HG03520 (cell line): ENCODE measurements at regions not wholly inside any gene's neighbourhood (a gene's known extent, or its start where the extent isn't known, plus 50 kb on each side); places are given as distances from the start of the nearest gene placed in this dataset.

Experiments used
- ATAC-seq: cut with Tn5 transposase; IDR thresholded peaks from one replicate; pipeline ENCODE4 v1.9.1; 2021; ENCODE audit warnings: mild to moderate bottlenecking, moderate library complexity; ENCODE audit not compliant: unreplicated experiment

DNA sequence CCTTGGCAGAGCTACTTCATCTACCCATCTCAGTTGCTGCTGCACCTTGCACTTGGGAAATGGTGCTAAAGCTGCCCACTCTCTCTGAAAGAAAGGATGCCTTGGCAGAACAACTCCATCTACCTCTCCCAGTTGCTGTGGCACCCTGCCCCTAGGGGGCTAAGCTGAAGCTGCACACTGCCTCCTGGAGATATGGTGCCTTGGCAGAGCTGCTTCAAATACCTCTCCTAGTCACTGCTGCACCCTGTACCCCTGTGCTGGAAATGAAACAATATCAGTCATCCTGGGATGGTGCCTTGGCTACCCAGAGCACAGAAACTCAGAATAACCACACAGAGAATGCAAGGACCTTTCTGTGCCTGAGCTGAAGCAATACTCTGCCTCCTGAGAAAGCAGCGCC, 615.8 kb downstream of the DIAPH3 start:
- ATAC-seq: no peak

DNA sequence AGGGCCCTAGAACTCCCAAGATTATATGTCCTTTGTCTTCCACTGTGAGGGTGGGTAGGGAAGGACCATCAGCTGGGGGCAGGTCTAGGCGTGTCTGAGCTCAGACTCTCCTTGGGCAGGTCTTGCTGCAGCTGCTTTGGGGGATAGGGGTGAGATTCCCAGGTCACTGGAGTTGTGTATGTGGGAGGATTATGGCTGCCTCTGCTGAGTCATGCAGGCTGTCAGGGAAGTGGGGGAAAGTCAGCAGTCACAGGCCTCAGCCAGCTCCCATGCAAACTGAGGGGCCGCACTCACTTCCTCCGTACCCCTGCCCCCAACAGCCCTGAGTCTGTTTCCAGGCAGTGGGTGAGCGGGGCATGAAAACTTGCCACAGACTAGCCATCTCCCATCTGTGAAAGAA, 600.8 kb downstream of the DIAPH3 start:
- no peak for ATAC-seq

DNA sequence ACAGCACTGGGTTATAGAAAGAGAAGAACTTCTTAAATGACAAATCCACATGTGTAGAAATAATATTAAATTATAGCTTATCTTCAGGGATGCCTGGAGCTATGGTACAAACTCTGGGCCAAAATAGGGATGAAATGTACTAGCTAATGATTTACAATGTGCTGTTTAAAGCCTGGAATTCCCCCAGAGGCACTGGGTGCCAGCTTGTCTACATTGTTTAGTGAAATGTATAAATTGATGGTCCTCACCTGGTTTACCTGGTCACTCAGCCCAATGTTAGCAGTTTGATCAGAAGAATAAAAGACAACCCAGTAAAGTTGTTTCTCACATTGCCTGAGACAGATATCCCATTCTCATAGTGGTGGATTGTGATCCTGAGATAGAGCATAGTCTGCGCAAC, 597.2 kb downstream of the DIAPH3 start:
- ATAC-seq: no peak

DNA sequence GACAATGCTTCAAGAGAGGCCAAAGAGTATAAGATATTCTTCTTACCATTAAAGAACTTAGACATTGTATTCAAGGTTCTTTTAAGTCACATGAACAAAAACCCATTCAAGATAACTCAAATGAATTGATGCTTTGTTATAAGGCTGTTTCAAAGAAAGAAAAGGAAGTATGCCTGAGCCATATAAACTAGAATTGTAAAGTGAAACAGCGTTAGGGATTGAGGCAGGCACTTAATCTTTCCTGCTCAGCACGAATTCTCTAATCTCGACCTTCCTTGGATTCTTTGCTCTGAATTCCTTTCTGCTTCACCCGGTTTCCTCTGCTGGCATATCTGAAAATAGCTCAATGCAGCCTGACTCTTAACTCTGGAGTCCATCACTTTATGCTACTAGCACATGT, 595.4 kb downstream of the DIAPH3 start:
- no peak for ATAC-seq

DNA sequence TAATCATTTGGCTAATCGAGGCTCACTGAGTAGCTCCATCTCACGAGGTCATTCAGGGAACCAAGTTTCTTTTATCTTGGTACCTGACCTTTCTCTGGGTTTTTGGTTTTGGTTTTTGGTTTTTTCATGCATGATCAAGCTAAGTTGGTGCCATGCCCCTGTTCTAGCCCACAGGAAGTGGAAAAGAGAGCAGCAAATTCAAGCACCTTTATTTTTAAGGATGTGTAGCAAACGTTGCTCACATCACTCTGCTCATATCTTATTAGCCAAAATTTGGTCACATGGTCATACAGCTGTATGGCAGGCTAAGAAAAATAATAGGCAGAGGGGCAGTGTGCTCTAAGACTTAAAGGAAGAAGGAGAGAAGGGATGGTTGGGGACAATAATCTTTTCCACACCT, 593.5 kb downstream of the DIAPH3 start:
- no peak for ATAC-seq

DNA sequence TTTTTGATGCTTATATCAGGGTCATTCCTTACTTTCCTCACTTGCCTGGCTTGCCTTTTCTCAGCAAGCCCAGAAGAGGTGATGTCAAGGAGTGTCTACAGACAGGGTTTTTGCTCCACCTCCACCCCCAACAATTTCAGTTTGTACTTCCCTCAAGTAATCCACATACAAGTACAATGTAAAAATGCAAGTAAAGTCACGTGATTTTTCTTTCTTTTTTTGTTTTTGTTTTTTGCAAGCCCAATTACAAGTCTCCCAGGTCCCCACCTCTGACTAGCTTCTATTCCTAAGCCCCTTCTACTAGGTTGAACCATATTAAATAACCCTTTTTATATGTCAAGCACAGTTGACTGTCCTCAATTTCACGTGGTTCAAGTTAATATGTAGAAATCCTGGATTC, 579.6 kb downstream of the DIAPH3 start:
- ATAC-seq: no peak

DNA sequence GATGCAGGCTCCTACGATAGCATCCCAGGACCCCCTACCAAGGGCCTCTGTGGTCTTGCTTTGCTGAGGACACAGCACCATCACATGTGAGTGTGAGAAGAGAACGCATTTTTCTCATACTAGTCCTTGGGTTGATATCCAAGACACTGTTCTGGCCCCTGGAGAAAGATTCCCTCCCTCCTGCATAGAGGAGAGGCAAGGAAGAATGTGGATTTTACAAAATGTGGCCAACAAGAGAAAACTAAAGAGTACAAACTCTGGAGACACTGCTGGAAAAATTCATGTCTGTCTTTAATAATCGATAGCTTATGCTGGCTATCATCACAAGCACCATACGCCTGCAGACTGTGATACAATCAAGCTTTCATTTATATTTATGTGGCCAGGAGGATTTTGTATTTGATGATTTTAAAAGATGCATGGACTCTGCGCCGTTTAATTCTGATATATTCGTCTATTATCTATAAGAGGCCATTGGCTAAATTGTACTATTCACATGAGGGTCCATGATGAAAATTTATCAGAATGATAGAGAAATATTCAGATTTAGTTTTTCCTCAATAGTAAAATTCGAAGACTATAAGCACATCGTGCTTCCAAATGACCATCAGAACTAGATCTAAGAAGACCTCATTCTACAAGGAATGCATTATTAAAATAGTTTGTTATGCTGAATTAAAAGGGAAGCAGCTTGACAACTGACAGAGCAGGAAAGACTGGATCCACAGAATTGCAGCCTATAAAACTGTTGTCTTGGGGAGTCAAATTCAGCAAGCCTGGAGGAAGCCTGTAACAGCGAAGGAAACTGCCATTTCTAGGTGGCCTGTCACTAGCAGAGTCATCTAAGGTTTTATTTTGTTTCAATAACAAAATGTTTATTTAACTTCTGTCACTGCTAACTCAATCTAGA, 578.7 kb downstream of the DIAPH3 start:
- ATAC-seq: no peak

DNA sequence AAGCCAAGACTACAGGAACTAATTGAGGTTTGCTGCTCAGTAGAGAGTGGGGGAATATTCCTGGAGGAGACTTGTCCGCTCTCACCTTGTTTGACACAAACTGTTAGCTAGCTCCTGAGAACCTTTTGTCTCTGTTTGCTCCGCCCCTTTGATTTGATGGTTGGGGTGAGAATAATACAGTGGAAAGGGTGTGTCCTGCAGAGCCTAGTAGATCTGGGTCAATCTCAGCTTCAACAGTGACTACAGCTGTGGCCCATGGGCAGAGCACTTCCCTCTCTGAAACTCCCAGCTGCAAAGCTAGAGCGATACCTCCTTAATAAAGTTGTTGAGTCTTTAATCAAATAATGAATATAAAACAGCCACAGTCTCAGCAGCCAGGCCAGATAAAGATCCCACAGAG, 576.7 kb downstream of the DIAPH3 start:
- ATAC-seq: no peak

DNA sequence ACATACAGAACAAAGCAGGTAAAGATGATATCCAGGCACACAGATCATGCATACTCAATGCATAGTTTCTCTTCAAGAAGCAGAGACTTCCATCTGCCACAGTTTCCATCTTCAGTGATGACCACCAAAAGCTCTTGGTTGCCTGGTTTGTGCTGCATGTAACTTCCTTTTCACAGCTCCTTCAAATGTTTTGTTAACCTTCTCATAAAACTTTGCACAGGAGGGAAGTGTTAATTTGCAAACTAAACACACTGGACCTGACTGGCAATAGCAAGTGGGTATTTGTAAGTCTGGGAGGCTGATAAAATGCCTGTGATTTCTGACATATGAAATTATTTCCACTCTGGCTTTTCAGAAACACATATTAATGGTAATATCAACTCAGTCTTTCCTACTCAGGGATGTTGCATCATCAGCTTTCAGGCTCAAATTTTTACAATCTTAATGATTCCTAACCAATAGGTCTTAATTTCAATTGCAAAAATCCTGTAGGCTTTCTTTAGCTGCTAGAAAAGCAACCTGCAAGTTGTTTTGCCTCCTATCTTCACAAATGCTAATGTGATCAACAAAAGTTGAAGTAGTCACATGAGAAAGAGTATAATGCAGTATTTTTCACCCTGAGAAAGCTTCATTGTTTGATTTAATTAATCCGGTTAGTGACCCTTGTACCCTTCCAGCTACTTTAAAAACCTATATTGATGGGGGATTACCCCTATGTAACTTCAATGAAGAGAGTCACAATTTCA, 575.6 kb downstream of the DIAPH3 start:
- no peak for ATAC-seq

DNA sequence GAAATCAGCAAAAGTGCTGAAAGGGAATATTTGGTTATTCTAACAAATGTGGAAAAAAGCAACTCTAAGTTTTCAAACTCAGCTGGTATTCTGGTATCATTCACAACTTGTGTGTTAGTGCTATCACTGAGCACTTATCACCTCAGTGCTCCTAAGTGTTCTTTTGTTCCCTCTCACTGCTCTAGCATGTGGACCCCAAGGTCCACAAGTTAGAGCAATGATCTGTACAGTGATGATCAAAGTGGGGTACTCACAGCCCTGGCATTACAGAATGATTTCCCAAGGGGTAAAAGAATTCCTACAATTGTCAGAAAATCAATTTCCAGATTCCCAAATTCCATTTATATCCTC, 575.0 kb downstream of the DIAPH3 start:
- no peak for ATAC-seq

DNA sequence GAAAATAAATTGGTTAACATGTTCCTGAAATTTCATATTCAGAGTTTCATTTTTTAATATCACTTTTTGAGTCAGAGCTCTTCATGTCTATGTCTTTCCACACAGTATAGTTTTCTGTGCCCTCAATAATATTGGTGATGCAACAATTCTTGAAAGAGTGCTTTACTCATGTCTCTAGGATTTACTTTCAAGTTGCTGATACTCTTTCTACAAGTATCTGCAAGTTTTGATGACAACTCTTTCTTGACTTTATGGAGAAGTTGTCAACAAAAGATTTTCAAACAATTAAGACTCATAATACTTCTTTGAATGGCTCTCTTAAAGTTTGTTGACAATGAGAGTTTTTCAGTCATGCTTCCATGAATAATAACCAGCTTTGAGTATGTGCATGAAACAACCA, 561.7 kb downstream of the DIAPH3 start:
- no peak for ATAC-seq

DNA sequence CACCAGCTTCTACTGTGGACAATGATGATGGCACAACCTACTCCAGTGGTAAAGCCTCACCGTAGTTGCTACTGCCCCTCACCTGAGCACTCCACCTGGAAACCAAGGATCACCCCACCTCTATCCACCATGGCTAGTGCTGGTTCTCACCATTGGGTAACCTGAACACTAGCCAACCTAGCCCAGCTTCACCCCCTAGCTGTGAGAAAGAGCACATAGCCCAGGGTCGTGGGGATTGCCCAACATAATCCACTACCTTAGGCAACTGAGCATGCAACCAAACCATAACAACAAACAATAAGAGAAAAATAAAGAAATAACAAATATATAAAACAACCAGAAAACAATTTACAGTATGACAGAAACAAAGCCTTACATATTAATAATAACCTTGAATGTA, 560.1 kb downstream of the DIAPH3 start:
- no peak for ATAC-seq

DNA sequence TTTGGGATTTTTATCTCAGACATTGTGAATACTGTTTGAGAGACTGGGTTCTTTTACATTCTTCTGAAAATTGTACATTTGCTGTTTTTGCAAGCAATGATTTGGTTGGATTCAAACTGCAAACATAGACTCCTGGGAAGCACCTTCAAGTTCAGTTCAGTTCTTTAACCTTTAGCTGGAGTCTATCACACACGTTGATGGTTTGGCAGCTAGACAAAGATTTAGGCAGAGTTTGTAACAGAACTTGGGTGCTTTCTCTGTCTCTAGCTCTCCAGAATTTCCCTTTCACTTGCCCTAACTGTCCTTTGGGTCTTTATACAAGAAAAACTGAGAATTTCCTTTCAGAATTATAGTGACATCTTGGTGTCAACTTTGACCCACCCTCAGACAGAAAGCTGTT, 556.6 kb downstream of the DIAPH3 start:
- no peak for ATAC-seq

DNA sequence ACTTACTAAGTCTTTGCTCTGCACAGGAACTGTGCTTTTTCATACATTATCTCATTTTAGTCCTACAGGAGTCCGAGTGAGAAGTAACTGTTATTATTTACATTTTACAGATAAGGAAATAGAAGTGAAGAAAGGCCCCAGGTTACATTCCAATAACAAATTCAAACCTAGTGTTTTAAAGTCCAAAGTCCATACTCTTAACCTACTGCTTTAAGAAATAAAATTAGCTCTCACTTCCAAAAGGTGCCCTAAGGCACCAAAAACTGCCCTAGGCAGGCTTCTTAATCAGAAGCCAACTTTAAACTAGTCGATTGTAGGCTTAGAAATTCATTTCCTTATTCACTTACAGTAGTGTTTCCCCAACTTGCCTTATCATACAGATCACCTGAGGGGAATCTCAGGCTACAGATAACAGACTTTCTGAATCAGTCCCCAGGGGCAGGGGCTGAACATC, 555.9 kb downstream of the DIAPH3 start:
- ATAC-seq: no peak

DNA sequence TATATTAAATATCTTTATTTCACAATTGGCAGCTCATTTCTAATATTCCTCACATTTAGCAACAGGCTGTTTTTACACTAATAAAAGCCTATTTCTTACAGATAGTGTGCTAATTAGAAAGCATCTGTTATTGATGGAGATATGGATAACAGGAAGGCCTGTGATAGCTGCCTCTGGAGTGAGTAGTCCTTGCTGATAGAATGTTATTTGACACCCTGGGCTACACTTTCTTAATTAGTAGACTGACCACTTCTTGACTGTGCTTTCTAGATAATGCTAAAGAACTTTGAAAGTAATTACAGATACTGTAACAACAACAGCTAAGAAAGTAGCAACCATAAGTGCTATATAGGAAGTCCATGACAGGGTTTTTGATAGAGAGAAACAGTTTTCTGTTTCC, 554.3 kb downstream of the DIAPH3 start:
- ATAC-seq: no peak
